Kidney epithelial cell (primary cell): ENCODE measurements at regions not wholly inside any gene's neighbourhood (a gene's known extent, or its start where the extent isn't known, plus 50 kb on each side); places are given as distances from the start of the nearest gene placed in this dataset.

Experiments
- DNase-seq: peaks from one replicate; pipeline ENCODE4 v3.0.0-alpha.2; 2010; ENCODE audit warnings: low read depth
- H3K27me3 ChIP-seq: 2 replicates; pipeline ENCODE4 v1.6.0; 2011; ENCODE audit warnings: low read length; ENCODE audit not compliant: control insufficient read depth, insufficient read depth
- H3K36me3 ChIP-seq: 2 replicates; pipeline ENCODE4 v1.5.1; 2011; ENCODE audit warnings: low read length; ENCODE audit not compliant: control insufficient read depth, insufficient read depth
- H3K4me3 ChIP-seq: 2 replicates; pipeline ENCODE4 v1.5.1; 2011; ENCODE audit warnings: low read depth, mild to moderate bottlenecking, control low read depth, low read length
- CTCF ChIP-seq: IDR thresholded peaks from 2 replicates; pipeline ENCODE4 v1.5.1; 2011; ENCODE audit warnings: mild to moderate bottlenecking, moderate library complexity, low read length, control low read depth, inconsistent platforms; ENCODE audit not compliant: insufficient read depth, poor library complexity, severe bottlenecking

GRCh38 chr10:58985216-58985615 is 191.2 kb upstream of the PHYHIPL start:
- H3K4me3 ChIP-seq: no peak overlapping the region
- no peaks in the 10 kb centered on the region for H3K36me3 ChIP-seq
- DNase-seq: no peak
- no peaks in the 10 kb centered on the region for H3K27me3 ChIP-seq
- TF ChIP-seq CTCF: no peak

DNA sequence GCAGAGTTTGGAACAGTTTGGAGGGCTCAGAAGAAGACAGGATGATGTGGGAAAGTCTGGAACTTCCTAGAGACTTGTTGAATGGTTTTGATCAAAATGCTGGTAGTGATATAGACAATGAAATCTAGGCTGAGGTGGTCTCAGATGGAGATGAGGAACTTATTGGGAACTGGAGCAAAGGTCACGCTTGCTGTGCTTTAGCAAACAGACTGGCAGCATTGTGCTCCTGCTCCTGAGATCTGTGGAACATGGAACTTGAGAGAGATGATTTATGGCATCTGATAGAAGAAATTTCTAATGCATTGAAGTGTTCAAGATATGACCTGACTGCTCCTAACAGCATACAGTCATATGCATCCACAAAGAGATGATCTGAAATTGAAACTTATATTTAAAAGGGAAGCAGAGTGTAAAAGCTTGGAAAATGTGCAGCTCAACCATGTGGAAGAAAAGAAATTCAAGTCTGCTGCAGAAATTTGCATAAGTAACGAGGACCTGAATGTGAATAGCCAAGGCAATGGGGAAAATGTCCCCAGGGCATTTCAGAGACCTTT is 186.9 kb upstream of the PHYHIPL start:
- Histone ChIP-seq H3K4me3 (no peak overlapping the region), H3K36me3 (no peaks in the 10 kb centered on the region), H3K27me3 (no peaks in the 10 kb centered on the region)
- no peak for TF ChIP-seq CTCF
- DNase-seq: no peak

- H3K27me3 ChIP-seq: no peaks in the 10 kb centered on the region
- TF ChIP-seq CTCF: no peak
- no peaks in the 10 kb centered on the region for H3K36me3 ChIP-seq
- no peak for DNase-seq
- H3K4me3 ChIP-seq: no peak overlapping the region
These were observed 185.8 kb upstream of the PHYHIPL start for GRCh38 chr10:58990693-58991092.

- no peak for DNase-seq
- Histone ChIP-seq H3K4me3 (no peak overlapping the region), H3K36me3 (no peaks in the 10 kb centered on the region), H3K27me3 (no peaks in the 10 kb centered on the region)
- no peak for TF ChIP-seq CTCF
These were observed 184.6 kb upstream of the PHYHIPL start for GRCh38 chr10:58991856-58992255.

GRCh38 chr10:58992830-58993460 is 183.5 kb upstream of the PHYHIPL start:
- no peak for TF ChIP-seq CTCF
- Histone ChIP-seq H3K4me3 (no peak overlapping the region), H3K36me3 (no peaks in the 10 kb centered on the region), H3K27me3 (no peaks in the 10 kb centered on the region)
- DNase-seq: no peak

DNA sequence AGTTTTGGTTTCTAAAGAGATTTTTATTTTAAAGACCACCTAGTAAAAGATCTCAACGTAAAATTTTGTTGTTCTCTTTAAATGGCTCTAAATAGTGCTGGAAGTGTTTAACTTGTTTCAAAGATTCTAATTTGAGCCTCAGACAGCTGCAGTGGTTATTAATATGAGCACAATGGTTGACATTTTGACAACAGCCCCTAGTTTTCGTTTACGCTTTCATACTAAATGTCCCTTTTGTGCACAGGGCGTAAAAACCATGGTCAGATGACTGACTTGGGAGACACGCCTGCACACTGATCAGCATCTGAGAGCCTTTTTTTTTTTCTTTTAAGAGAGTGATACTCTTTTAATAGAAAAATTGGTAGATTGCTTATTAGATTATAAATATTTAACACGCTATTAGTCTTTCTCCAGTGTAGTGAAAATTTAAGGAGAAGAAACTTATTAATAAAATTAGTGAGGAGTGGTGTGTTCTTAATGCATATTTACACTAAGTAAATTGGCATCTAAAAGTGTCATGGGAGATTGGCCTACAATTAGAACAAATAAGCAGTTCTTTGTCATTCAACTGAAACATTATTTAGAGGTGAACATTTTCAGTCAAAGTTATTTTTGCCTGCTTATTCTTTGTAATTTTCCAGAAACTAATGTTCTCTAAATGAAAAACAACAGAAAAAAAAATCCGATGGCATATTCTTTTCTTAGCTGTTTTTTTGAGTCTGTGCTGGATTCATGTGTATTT is 182.8 kb upstream of the PHYHIPL start:
- no peak for TF ChIP-seq CTCF
- H3K36me3 ChIP-seq: no peaks in the 10 kb centered on the region
- H3K4me3 ChIP-seq: no peak overlapping the region
- no peaks in the 10 kb centered on the region for H3K27me3 ChIP-seq
- no peak for DNase-seq
